ENCODE measurements at regions not wholly inside any gene's neighbourhood (a gene's known extent, or its start where the extent isn't known, plus 50 kb on each side); places are given as distances from the start of the nearest gene placed in this dataset.

DNA sequence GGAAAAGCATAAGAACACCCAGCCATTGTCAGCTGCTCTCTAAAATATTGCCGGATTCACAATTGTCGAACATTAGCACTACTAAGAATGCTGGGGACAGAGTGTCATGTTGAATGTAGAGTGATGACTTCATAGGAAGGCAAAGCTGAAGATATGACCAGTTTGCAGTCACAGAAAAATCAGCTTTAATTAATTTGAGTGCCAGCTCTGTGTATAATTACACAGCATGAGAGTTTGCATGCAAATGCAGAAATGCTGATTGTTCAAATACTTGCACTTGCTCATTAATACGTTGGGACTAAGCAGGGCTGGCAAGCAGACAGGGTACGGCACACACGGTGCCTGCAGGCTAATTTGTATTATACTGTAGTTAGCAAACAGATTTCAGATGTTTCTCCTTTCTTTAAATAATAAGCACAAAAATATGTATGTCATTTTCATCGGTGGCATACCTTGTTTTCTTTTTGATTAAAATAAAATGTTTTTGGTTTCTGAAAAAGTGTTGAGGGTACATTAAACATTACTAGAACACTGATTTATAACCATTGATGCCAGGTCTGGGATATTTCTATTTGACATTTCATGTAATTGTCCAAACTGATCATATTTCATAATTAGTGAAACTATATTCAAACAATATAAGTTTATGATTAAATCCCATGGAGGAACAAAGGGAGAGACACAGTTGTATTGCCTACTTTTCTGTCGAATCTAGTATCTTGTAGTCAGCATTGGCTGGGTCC, 99.8 kb upstream of the ADGRL2 start:
- TF ChIP-seq CTCF (conservative IDR thresholded peaks at IDR 0.05; ENCODE audit: low read length) (no peak), EZH2phosphoT487 (IDR thresholded peaks at IDR 0.05; ENCODE audit: borderline replicate concordance, low read depth, low read length) (no peak)
